SK-N-SH treated with all-trans-retinoic acid at 6 μM for 48 hours (cell line): ENCODE measurements at regions not wholly inside any gene's neighbourhood (a gene's known extent, or its start where the extent isn't known, plus 50 kb on each side); places are given as distances from the start of the nearest gene placed in this dataset.

Experiments used
- ESRRG ChIP-seq: fragments of 250-450 bp; sonication (Bioruptor Pico); IDR thresholded peaks from 2 replicates; pipeline ENCODE4 v1.6.1; 2021; ENCODE audit warnings: mild to moderate bottlenecking
- GLIS3 ChIP-seq: fragments of 250-450 bp; sonication (Bioruptor Pico); IDR thresholded peaks from 2 replicates; pipeline ENCODE4 v1.5.0; 2020; ENCODE audit warnings: mild to moderate bottlenecking, moderate library complexity
- RARB ChIP-seq: fragments of 250-450 bp; sonication (Bioruptor Pico); IDR thresholded peaks from 2 replicates; pipeline ENCODE4 v1.8.0; 2021; ENCODE audit warnings: mild to moderate bottlenecking, moderate library complexity
- SNAI2 ChIP-seq: fragments of 250-450 bp; sonication (Bioruptor Pico); IDR thresholded peaks from 2 replicates; pipeline ENCODE4 v1.5.0; 2020; ENCODE audit warnings: mild to moderate bottlenecking, moderate library complexity
- TOX ChIP-seq: fragments of 250-450 bp; sonication (Bioruptor Pico); IDR thresholded peaks from 2 replicates; pipeline ENCODE4 v1.8.0; 2021; ENCODE audit warnings: mild to moderate bottlenecking, moderate library complexity, borderline replicate concordance
- ZFP30 ChIP-seq: fragments of 450-650 bp; formaldehyde crosslinking; IDR thresholded peaks from 2 replicates; pipeline ENCODE4 v1.5.0; 2022; ENCODE audit warnings: mild to moderate bottlenecking, moderate library complexity
- TF ChIP-seq, protein P1 (sequence below): fragments of 250-450 bp; sonication (Bioruptor Pico); IDR thresholded peaks from 2 replicates; pipeline ENCODE4 v1.8.0; 2020; ENCODE audit warnings: mild to moderate bottlenecking, moderate library complexity, borderline replicate concordance

GRCh38 chr2:55118643-55119083, 68.4 kb upstream of the RTN4 start:
- no peak for TF ChIP-seq ESRRG (CRISPR knock-in tag)
- no peak for TF ChIP-seq GLIS3 (CRISPR knock-in tag)
- TF ChIP-seq ZFP30 (CRISPR knock-in tag) = no peak
- TF ChIP-seq TOX (CRISPR knock-in tag) = no peak
- TF ChIP-seq, protein P1, sequence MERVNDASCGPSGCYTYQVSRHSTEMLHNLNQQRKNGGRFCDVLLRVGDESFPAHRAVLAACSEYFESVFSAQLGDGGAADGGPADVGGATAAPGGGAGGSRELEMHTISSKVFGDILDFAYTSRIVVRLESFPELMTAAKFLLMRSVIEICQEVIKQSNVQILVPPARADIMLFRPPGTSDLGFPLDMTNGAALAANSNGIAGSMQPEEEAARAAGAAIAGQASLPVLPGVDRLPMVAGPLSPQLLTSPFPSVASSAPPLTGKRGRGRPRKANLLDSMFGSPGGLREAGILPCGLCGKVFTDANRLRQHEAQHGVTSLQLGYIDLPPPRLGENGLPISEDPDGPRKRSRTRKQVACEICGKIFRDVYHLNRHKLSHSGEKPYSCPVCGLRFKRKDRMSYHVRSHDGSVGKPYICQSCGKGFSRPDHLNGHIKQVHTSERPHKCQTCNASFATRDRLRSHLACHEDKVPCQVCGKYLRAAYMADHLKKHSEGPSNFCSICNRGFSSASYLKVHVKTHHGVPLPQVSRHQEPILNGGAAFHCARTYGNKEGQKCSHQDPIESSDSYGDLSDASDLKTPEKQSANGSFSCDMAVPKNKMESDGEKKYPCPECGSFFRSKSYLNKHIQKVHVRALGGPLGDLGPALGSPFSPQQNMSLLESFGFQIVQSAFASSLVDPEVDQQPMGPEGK = no peak
- TF ChIP-seq RARB (CRISPR knock-in tag) = no peak
- TF ChIP-seq SNAI2 = no peak
